ENCODE measurements at regions not wholly inside any gene's neighbourhood (a gene's known extent, or its start where the extent isn't known, plus 50 kb on each side); places are given as distances from the start of the nearest gene placed in this dataset.

DNA sequence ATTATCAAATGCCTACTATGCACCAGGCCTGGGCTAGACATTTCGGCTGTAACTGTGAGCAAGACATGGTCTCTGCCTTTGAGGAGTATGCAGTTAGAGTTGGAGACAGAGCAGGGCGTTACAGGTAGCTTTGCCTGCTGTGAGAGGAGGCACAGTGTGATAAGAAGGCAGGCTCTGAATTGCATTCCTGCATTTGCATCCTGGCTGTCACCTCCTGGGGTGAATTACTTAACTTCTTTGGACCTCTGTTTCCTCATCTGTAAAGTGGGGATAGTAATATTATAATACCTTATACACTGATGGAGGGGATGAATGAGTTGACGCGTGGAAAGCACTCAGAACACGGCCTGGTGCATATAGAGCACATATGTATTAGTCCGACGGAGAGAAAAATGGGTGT lies 118.1 kb upstream of the ARHGAP20 start:
- no peaks in the 10 kb centered on the region for H3K9me3 ChIP-seq (ENCODE audit: control insufficient read depth, low read length)
- DNase-seq (no peak), ATAC-seq (no peak)
- no peaks in the 10 kb centered on the region for H3K4me1 ChIP-seq (ENCODE audit: control insufficient read depth, insufficient read depth, low read length)
- no peaks in the 10 kb centered on the region for H3K27me3 ChIP-seq (ENCODE audit: control insufficient read depth, insufficient read depth)
- intact Hi-C loops (cut with DNase I): no loop called here
- WGBS: 93% methylated on average over 7 of the region's 7 CpGs
- no peak overlapping the region for H3K4me3 ChIP-seq (ENCODE audit: low read length)
- no peak overlapping the region for H3K27ac ChIP-seq (ENCODE audit: low read length)

DNA sequence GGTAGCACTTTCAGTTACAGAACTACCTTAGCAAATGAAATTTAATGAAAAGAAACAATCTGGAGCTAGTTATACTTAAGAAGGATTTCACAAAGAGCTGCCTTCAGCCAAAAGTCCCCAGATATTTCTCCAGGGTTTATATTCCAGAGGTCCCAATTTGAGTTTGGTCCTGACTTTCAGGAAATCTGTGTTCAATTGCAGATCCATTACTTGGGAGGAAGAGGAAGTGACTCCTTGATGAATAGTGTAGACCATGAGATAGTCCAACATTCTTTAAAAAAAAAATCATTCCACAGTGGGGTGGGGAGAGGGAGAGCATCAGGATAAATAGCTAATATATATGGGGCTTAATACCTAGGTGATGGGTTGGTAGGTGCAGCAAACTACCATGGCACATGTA lies 117.6 kb upstream of the ARHGAP20 start:
- intact Hi-C loops (cut with DNase I): no loop called here
- Histone ChIP-seq H3K27me3 (ENCODE audit: control insufficient read depth, insufficient read depth) (no peaks in the 10 kb centered on the region), H3K4me3 (ENCODE audit: low read length) (no peak overlapping the region), H3K9me3 (ENCODE audit: control insufficient read depth, low read length) (no peaks in the 10 kb centered on the region), H3K27ac (ENCODE audit: low read length) (no peak overlapping the region), H3K4me1 (ENCODE audit: control insufficient read depth, insufficient read depth, low read length) (no peaks in the 10 kb centered on the region)
- no peak for ATAC-seq
- no peak for DNase-seq

DNA sequence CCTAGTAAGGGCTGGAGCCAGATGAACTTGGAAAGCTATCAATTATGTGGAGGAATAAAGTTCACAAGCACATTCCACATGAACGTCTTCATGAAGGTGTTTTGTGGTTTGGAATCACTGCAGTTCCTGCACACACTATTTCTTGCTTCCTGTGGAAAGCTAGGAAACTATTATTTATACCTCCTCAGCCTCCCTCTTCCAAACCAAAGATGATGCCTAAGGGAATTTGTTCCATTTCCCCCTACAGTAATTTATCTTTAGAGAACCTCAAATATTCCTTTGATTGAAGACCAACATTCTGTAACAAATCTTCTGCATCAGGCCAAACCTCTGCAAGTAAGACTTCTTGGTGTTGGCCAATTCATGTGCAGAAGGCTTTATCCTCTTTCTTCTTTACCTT lies 115.8 kb upstream of the ARHGAP20 start:
- DNase-seq (no peak), ATAC-seq (no peak)
- H3K4me3 ChIP-seq (ENCODE audit: low read length): no peak overlapping the region
- H3K4me1 ChIP-seq (ENCODE audit: control insufficient read depth, insufficient read depth, low read length): no peaks in the 10 kb centered on the region
- 49% methylated on average over 1 of the region's 1 CpG for WGBS
- H3K9me3 ChIP-seq (ENCODE audit: control insufficient read depth, low read length): no peaks in the 10 kb centered on the region
- H3K27ac ChIP-seq (ENCODE audit: low read length): no peak overlapping the region
- no peaks in the 10 kb centered on the region for H3K27me3 ChIP-seq (ENCODE audit: control insufficient read depth, insufficient read depth)
- intact Hi-C loops (cut with DNase I): no loop called here

DNA sequence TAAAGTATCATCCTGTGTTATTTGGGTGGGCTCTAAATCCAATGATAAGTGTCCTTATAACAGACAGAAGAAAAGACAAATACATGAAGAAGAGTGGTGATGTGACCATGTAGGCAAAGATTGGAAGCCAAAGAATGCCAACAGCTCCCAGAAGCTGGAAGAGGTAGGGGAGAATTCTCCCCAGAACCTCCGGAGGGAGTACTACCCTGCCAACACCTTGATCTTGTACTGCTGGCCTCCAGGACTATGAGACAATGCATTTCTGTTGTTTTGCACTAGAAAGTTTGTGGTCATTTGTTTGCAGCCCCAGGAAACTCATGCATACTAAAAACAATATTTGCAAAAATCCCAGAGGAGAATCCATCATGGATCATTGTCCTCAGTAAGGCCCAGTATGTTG lies 115.0 kb upstream of the ARHGAP20 start:
- intact Hi-C loops (cut with DNase I): no loop called here
- ATAC-seq: no peak
- Histone ChIP-seq H3K27me3 (ENCODE audit: control insufficient read depth, insufficient read depth) (no peaks in the 10 kb centered on the region), H3K4me3 (ENCODE audit: low read length) (no peak overlapping the region), H3K4me1 (ENCODE audit: control insufficient read depth, insufficient read depth, low read length) (no peaks in the 10 kb centered on the region), H3K9me3 (ENCODE audit: control insufficient read depth, low read length) (no peaks in the 10 kb centered on the region), H3K27ac (ENCODE audit: low read length) (no peak overlapping the region)
- 81% methylated on average over 1 of the region's 1 CpG for WGBS
- DNase-seq: no peak

DNA sequence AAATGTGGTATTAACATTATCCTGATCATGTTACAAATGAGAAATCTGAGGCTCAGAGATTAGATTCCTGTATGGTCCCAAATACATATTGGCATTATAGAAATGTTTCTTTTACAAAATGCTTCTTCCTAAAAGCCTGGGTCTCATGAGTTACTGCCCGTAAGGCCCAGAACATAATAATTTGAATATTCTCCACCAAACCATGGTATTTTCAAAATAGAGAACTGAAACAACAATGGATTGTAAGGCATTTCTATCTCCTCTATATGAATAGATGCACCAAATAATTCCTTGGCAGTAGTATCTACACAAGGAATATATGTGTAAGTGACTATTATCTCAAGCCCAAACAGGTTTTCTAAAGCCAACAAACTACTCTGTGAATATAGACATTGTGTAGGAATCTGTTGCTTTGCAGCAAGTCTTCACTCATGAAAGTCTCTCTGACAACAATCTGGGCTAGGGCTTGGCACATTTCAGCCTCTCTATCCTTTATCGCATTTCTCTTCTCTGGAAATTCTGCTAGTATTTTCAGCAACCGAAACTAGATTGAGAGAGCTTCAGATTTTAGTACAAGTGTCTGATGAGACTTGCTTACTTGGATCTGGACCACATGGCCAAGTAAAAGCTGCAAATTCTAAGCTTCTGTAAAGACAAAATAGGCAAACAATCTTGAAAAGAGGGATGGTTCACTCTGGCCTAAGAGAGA lies 112.8 kb upstream of the ARHGAP20 start:
- no peak overlapping the region for H3K27ac ChIP-seq (ENCODE audit: low read length)
- H3K27me3 ChIP-seq (ENCODE audit: control insufficient read depth, insufficient read depth): no peaks in the 10 kb centered on the region
- 79% methylated on average over 3 of the region's 3 CpGs for WGBS
- H3K4me3 ChIP-seq (ENCODE audit: low read length): no peak overlapping the region
- DNase-seq (no peak), ATAC-seq (no peak)
- intact Hi-C loops (cut with DNase I): no loop called here
- no peaks in the 10 kb centered on the region for H3K9me3 ChIP-seq (ENCODE audit: control insufficient read depth, low read length)
- H3K4me1 ChIP-seq (ENCODE audit: control insufficient read depth, insufficient read depth, low read length): no peaks in the 10 kb centered on the region

DNA sequence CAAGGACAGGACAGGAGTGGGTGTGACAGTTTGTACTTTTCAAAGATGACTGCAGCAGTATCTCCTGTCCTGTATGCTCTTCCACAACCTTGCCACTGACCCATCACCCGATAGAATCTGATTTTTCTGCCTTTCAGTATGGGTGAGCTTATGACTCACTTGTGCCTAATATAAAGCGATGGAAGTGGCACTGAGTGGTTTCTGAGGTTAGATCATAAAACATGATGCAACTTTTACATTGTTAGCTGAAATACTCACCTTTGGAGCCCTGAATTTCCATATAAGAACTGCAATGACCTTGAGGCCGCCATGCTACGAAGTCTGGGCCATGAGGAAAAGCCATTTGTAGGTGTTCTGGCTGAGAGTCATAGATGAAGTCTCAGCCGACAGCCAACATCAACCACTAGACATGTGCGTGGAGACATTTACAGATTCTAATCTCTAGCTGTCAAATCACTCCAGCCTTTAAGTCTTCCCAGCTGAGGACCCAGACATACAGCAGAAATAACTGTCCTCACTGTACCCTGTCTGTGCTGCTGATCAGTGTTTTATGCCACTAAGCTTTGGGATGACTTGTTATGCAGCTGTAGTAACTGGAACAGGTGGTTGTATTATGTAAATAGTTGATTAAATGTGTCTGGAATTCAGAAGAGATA lies 105.9 kb upstream of the ARHGAP20 start:
- Histone ChIP-seq H3K9me3 (ENCODE audit: control insufficient read depth, low read length) (no peaks in the 10 kb centered on the region), H3K27me3 (ENCODE audit: control insufficient read depth, insufficient read depth) (no peaks in the 10 kb centered on the region), H3K4me1 (ENCODE audit: control insufficient read depth, insufficient read depth, low read length) (no peaks in the 10 kb centered on the region), H3K27ac (ENCODE audit: low read length) (no peak overlapping the region), H3K4me3 (ENCODE audit: low read length) (no peak overlapping the region)
- 80% methylated on average over 6 of the region's 6 CpGs for WGBS
- intact Hi-C loops (cut with DNase I): no loop called here
- DNase-seq (no peak), ATAC-seq (no peak)

DNA sequence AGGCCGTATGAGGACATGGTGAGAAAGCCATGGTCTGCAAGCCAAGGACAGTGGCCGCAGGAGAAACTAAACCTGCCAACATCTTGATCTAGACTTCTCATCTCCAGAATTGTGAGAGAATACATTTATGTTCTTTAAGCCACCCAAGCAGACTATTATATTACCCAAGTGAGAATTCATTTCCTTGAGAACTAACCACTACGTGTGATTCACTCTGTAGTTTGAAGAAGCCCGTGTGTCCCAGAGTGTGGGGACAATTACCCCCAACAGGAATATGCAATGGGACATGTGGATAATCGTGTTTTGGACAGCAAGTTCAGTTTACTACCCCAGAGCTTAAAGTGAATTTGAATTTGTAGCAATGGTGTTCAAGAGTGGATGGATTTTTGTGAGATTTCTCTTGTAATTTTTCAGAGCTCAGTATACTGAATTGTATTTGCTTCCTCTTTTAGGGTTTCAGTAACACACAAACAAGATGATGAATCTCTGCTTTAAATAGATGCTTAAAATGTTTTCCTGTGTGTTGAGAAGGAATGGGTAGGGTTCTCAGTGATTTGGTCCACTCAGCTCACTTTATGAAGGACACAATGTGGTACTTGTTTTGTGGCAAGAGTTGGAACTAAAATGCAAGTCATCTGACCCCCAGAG lies 100.0 kb upstream of the ARHGAP20 start:
- no peaks in the 10 kb centered on the region for H3K4me1 ChIP-seq (ENCODE audit: control insufficient read depth, insufficient read depth, low read length)
- H3K27ac ChIP-seq (ENCODE audit: low read length): no peak overlapping the region
- H3K4me3 ChIP-seq (ENCODE audit: low read length): no peak overlapping the region
- H3K9me3 ChIP-seq (ENCODE audit: control insufficient read depth, low read length): no peaks in the 10 kb centered on the region
- DNase-seq (no peak), ATAC-seq (no peak)
- 80% methylated on average over 5 of the region's 5 CpGs for WGBS
- intact Hi-C loops (cut with DNase I): no loop called here
- no peaks in the 10 kb centered on the region for H3K27me3 ChIP-seq (ENCODE audit: control insufficient read depth, insufficient read depth)

DNA sequence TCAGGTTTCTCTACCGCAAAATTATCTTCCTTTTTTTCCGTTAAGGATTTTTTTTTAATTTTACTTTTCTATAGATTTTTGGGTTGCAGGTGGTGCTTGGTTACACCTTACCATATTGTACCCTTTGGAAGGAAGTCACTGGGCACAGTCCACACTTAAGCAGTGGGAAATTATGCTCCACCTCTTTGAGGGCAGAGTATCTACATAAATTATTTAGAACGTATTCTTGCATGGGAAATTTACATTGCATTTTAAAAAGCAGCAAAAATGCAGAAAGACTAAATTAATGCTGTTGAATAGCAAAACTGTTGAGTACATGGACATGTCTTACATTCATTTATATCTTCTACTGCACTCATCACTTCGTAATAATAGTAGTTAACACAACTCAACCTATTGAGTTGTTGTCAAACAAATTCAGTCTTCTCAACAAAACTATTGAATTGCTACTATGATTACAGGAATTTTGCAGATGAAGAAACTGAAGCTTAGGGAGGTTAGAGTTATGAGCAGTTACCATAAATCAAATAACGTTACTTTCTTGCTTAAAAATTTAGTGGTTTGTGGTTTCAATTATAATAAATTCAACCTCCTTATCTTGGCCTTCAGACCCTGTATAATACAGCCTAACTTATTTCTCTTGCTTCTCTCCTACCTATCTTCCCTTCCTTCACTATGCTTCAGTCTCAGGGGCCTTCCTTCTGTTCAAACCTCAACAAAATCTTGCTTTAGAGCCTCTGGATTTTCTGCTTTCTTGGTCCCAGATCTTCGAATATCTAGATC lies 97.4 kb upstream of the ARHGAP20 start:
- no peak overlapping the region for H3K4me3 ChIP-seq (ENCODE audit: low read length)
- DNase-seq (no peak), ATAC-seq (no peak)
- intact Hi-C loops (cut with DNase I): no loop called here
- WGBS: 78% methylated on average over 6 of the region's 6 CpGs
- no peak overlapping the region for H3K27ac ChIP-seq (ENCODE audit: low read length)
- no peaks in the 10 kb centered on the region for H3K27me3 ChIP-seq (ENCODE audit: control insufficient read depth, insufficient read depth)
- no peaks in the 10 kb centered on the region for H3K9me3 ChIP-seq (ENCODE audit: control insufficient read depth, low read length)
- H3K4me1 ChIP-seq (ENCODE audit: control insufficient read depth, insufficient read depth, low read length): no peaks in the 10 kb centered on the region

DNA sequence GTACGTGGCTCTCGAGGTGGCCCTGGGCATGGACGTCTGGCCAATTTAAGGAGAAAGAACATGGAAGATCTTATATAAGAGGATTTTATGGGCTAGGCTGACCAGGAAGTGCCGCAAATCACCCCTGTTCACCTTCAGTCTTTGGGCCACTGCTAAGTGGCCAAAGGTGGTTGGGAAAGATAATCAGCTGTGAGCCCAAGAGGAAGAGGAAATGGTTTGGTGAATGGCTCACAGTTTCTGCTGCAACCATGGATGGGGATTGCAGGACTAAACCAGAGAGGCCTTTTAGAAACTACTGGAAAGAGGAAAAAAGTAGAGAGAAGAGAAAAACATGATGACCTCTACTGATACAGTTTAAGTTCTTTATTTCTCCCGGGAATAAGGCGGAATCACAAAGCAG lies 96.0 kb upstream of the ARHGAP20 start:
- intact Hi-C loops (cut with DNase I): no loop called here
- Histone ChIP-seq H3K9me3 (ENCODE audit: control insufficient read depth, low read length) (no peaks in the 10 kb centered on the region), H3K27ac (ENCODE audit: low read length) (no peak overlapping the region), H3K4me3 (ENCODE audit: low read length) (no peak overlapping the region), H3K4me1 (ENCODE audit: control insufficient read depth, insufficient read depth, low read length) (no peaks in the 10 kb centered on the region), H3K27me3 (ENCODE audit: control insufficient read depth, insufficient read depth) (no peaks in the 10 kb centered on the region)
- ATAC-seq (no peak), DNase-seq (no peak)
- WGBS: 88% methylated on average over 6 of the region's 6 CpGs

DNA sequence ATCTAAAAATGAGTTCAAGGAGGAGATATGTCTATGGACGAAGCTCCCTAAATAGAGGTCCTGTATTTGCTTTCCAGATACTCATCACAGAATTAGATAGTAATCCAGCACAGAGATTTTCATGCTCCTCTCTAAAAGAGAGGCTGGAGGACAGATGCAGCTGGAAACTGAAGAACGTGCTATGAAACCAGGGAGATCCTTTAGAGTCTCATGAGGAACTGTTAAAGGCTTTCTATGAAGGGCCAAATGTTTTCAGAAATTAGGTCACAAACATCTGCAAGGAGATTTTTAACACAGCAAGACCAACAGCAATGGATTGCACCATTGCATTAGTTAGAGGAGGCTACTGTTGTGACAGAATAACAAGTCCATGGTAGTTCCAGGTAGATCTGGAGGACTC lies 95.6 kb upstream of the ARHGAP20 start:
- ATAC-seq: no peak
- no peak overlapping the region for H3K4me3 ChIP-seq (ENCODE audit: low read length)
- DNase-seq: no peak
- H3K9me3 ChIP-seq (ENCODE audit: control insufficient read depth, low read length): no peaks in the 10 kb centered on the region
- H3K4me1 ChIP-seq (ENCODE audit: control insufficient read depth, insufficient read depth, low read length): no peaks in the 10 kb centered on the region
- 81% methylated on average over 2 of the region's 2 CpGs for whole genome bisulfite sequencing
- H3K27me3 ChIP-seq (ENCODE audit: control insufficient read depth, insufficient read depth): no peaks in the 10 kb centered on the region
- intact Hi-C loops (cut with DNase I): no loop called here
- no peak overlapping the region for H3K27ac ChIP-seq (ENCODE audit: low read length)

DNA sequence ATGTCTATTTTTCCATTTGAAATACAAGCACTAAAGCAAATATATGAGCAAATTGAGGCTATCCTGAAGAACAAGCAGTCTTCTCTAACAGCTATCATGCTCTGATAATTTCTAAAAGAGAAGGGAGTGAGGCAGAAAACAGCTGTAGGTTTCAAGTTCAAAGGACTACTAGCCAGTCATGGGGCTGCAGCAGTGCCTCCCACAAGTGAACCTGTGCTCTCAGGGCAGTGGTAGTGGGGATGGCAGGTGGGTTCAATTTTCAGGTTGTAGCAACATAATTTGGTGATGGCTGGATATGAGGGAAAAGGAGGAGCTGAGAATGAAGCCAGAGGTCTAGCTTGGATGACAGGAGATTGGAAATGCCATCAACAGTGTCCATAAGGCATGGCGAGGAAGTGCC lies 93.5 kb upstream of the ARHGAP20 start:
- DNase-seq (no peak), ATAC-seq (no peak)
- 88% methylated on average over 1 of the region's 1 CpG for WGBS
- H3K4me3 ChIP-seq (ENCODE audit: low read length): no peak overlapping the region
- no peaks in the 10 kb centered on the region for H3K9me3 ChIP-seq (ENCODE audit: control insufficient read depth, low read length)
- intact Hi-C loops (cut with DNase I): no loop called here
- H3K27me3 ChIP-seq (ENCODE audit: control insufficient read depth, insufficient read depth): no peaks in the 10 kb centered on the region
- no peak overlapping the region for H3K27ac ChIP-seq (ENCODE audit: low read length)
- H3K4me1 ChIP-seq (ENCODE audit: control insufficient read depth, insufficient read depth, low read length): peaks cover 2% of the 10 kb centered on the region

Data from right cardiac atrium (tissue), 5 donors.